ENCODE measurements at regions not wholly inside any gene's neighbourhood (a gene's known extent, or its start where the extent isn't known, plus 50 kb on each side); places are given as distances from the start of the nearest gene placed in this dataset.

DNA sequence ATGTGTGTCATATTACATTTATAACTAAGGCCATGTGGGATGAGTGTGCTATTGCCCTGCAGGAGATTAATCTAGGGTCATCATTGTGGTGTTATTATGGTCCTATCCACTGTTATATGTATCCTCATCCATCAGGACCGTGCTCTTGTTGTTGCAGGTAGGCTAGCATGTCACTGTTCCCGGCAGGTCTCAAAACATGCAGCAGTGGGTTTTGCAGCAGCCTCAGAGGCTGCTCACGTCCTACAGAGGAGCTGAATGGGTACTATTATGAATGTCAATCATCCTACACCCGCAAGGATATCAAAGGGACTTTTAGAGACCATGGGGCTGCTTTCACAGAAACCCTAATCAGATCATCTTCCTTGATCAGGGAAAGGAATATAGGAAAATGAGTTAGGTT, 318.2 kb downstream of the SAMD5 start:
- TF ChIP-seq, protein P1, sequence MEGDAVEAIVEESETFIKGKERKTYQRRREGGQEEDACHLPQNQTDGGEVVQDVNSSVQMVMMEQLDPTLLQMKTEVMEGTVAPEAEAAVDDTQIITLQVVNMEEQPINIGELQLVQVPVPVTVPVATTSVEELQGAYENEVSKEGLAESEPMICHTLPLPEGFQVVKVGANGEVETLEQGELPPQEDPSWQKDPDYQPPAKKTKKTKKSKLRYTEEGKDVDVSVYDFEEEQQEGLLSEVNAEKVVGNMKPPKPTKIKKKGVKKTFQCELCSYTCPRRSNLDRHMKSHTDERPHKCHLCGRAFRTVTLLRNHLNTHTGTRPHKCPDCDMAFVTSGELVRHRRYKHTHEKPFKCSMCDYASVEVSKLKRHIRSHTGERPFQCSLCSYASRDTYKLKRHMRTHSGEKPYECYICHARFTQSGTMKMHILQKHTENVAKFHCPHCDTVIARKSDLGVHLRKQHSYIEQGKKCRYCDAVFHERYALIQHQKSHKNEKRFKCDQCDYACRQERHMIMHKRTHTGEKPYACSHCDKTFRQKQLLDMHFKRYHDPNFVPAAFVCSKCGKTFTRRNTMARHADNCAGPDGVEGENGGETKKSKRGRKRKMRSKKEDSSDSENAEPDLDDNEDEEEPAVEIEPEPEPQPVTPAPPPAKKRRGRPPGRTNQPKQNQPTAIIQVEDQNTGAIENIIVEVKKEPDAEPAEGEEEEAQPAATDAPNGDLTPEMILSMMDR (IDR thresholded peaks at IDR 0.05): no peak
- no peak for TF ChIP-seq POLR2A (IDR thresholded peaks at IDR 0.05)

All from esophagus squamous epithelium (tissue), 4 donors.